ENCODE measurements at regions not wholly inside any gene's neighbourhood (a gene's known extent, or its start where the extent isn't known, plus 50 kb on each side); places are given as distances from the start of the nearest gene placed in this dataset.
A peak's percentile ranks its signal among the peaks of the same experiment; 100 is the strongest.

DNA sequence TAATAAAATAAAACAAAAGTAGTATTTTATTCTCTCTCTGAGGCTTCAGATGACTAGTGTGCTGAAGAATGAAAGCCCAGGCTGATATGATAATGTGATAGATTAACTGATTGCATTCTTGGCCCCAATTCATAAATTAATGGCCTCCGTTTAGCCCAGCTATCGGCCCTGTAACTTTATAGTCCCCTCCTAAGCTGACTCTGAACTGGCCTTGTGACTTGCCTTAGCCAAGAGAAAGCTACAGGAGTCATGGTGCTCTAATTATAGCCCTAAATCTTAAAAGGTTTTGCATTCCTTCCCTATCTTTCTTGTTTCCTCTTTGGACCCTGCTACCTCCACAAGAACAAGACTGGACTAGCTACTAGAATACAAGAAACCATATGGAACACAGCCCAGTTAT, 123.2 kb upstream of the EPHA3 start:
- no peaks in the 10 kb centered on the region for H3K4me1 ChIP-seq (ENCODE audit: control insufficient read depth, extremely low read depth, insufficient read depth, low read length)
- H2AFZ ChIP-seq (ENCODE audit: low read length): no peak overlapping the region
- no peak overlapping the region for H3K4me2 ChIP-seq (ENCODE audit: extremely low read depth, insufficient read depth, low read length)
- no peak overlapping the region for H3K27ac ChIP-seq (ENCODE audit: insufficient read depth, low read length)
- H3K36me3 ChIP-seq (ENCODE audit: control insufficient read depth, insufficient read depth, low read length): no peaks in the 10 kb centered on the region
- no peak for TF ChIP-seq EZH2 (IDR thresholded peaks at IDR 0.05; ENCODE audit: low read length, missing control alignments)
- TF ChIP-seq, protein P1, sequence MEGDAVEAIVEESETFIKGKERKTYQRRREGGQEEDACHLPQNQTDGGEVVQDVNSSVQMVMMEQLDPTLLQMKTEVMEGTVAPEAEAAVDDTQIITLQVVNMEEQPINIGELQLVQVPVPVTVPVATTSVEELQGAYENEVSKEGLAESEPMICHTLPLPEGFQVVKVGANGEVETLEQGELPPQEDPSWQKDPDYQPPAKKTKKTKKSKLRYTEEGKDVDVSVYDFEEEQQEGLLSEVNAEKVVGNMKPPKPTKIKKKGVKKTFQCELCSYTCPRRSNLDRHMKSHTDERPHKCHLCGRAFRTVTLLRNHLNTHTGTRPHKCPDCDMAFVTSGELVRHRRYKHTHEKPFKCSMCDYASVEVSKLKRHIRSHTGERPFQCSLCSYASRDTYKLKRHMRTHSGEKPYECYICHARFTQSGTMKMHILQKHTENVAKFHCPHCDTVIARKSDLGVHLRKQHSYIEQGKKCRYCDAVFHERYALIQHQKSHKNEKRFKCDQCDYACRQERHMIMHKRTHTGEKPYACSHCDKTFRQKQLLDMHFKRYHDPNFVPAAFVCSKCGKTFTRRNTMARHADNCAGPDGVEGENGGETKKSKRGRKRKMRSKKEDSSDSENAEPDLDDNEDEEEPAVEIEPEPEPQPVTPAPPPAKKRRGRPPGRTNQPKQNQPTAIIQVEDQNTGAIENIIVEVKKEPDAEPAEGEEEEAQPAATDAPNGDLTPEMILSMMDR (conservative IDR thresholded peaks at IDR 0.05 in 1 of 2, IDR thresholded peaks at IDR 0.05 in 1 of 2; ENCODE audit: low read depth in 1 of 2, low read length in 2 of 2): no peak
- no peaks in the 10 kb centered on the region for H4K20me1 ChIP-seq (ENCODE audit: control insufficient read depth, extremely low read depth, insufficient read depth, low read length)
- H3K79me2 ChIP-seq (ENCODE audit: control insufficient read depth, insufficient read depth, low read length): no peaks in the 10 kb centered on the region
- H3K9me3 ChIP-seq (ENCODE audit: control insufficient read depth, insufficient read depth, low read depth, low read length): no peaks in the 10 kb centered on the region
- no peak overlapping the region for H3K9ac ChIP-seq (ENCODE audit: insufficient read depth, low read length)
- no peaks in the 10 kb centered on the region for H3K27me3 ChIP-seq (ENCODE audit: control insufficient read depth, insufficient read depth, low read length)
- no peak overlapping the region for H3K4me3 ChIP-seq (replicated peaks in 1 of 4; ENCODE audit: control extremely low read depth in 1 of 4, insufficient read depth in 1 of 4, low read depth in 3 of 4, low read length in 4 of 4)
- peak in 1 of 2 donors; percentile 68 for DNase-seq (ENCODE audit: low read depth in 2 of 2)

DNA sequence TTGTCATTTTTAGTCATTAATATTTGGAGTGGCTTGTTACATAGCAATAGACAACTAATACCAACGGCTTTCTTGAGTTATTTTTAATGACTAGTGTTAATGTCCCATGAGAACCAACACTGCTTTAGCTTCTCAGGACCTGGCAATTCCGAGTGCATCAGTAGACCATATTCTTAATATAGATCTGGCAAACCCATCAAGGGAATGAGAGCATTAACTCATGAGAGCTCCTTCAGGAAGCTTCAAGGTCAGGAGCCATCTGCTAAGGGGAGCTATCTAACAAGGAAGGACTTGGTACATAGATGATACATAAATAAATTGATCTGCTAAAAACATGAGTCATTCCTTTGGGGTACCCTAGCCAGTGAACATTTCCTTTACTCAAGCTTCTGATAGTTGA, 122.6 kb upstream of the EPHA3 start:
- Histone ChIP-seq H3K79me2 (ENCODE audit: control insufficient read depth, insufficient read depth, low read length) (no peaks in the 10 kb centered on the region), H3K4me1 (ENCODE audit: control insufficient read depth, extremely low read depth, insufficient read depth, low read length) (no peaks in the 10 kb centered on the region), H3K9ac (ENCODE audit: insufficient read depth, low read length) (no peak overlapping the region), H3K9me3 (ENCODE audit: control insufficient read depth, insufficient read depth, low read depth, low read length) (no peaks in the 10 kb centered on the region), H3K36me3 (ENCODE audit: control insufficient read depth, insufficient read depth, low read length) (no peaks in the 10 kb centered on the region), H3K4me2 (ENCODE audit: extremely low read depth, insufficient read depth, low read length) (no peak overlapping the region), H3K27me3 (ENCODE audit: control insufficient read depth, insufficient read depth, low read length) (no peaks in the 10 kb centered on the region), H2AFZ (ENCODE audit: low read length) (no peak overlapping the region), H4K20me1 (ENCODE audit: control insufficient read depth, extremely low read depth, insufficient read depth, low read length) (no peaks in the 10 kb centered on the region), H3K4me3 (replicated peaks in 1 of 4; ENCODE audit: control extremely low read depth in 1 of 4, insufficient read depth in 1 of 4, low read depth in 3 of 4, low read length in 4 of 4) (no peak overlapping the region), H3K27ac (ENCODE audit: insufficient read depth, low read length) (no peak overlapping the region)
- no peak for DNase-seq (ENCODE audit: low read depth in 2 of 2)
- TF ChIP-seq, protein P1 (conservative IDR thresholded peaks at IDR 0.05 in 1 of 2, IDR thresholded peaks at IDR 0.05 in 1 of 2; ENCODE audit: low read depth in 1 of 2, low read length in 2 of 2): no peak
- no peak for TF ChIP-seq EZH2 (IDR thresholded peaks at IDR 0.05; ENCODE audit: low read length, missing control alignments)

DNA sequence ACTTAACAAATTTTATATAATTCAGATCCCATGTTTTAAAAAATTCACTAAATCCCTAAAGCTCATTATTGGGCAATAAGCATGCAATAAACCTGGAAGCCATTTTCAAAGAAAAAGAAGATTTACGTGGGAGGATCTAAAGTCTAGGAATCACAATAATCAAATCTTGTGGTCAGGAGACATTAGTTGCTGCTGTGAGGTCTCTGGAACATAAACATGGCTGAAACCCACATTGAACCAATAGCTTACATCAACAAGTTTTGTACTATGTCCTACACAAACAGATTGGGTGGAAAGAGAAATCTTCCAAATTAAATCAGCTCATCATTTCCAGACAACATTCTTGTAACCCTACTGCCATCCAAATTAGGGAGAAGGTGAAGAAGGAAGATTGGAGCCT, 121.9 kb upstream of the EPHA3 start:
- Histone ChIP-seq H3K4me1 (ENCODE audit: control insufficient read depth, extremely low read depth, insufficient read depth, low read length) (no peaks in the 10 kb centered on the region), H3K79me2 (ENCODE audit: control insufficient read depth, insufficient read depth, low read length) (no peaks in the 10 kb centered on the region), H2AFZ (ENCODE audit: low read length) (no peak overlapping the region), H3K9me3 (ENCODE audit: control insufficient read depth, insufficient read depth, low read depth, low read length) (no peaks in the 10 kb centered on the region), H3K27ac (ENCODE audit: insufficient read depth, low read length) (no peak overlapping the region), H3K4me2 (ENCODE audit: extremely low read depth, insufficient read depth, low read length) (no peak overlapping the region), H3K4me3 (replicated peaks in 1 of 4; ENCODE audit: control extremely low read depth in 1 of 4, insufficient read depth in 1 of 4, low read depth in 3 of 4, low read length in 4 of 4) (no peak overlapping the region), H4K20me1 (ENCODE audit: control insufficient read depth, extremely low read depth, insufficient read depth, low read length) (no peaks in the 10 kb centered on the region), H3K36me3 (ENCODE audit: control insufficient read depth, insufficient read depth, low read length) (no peaks in the 10 kb centered on the region), H3K9ac (ENCODE audit: insufficient read depth, low read length) (no peak overlapping the region), H3K27me3 (ENCODE audit: control insufficient read depth, insufficient read depth, low read length) (no peaks in the 10 kb centered on the region)
- TF ChIP-seq, protein P1 (conservative IDR thresholded peaks at IDR 0.05 in 1 of 2, IDR thresholded peaks at IDR 0.05 in 1 of 2; ENCODE audit: low read depth in 1 of 2, low read length in 2 of 2): no peak
- no peak for TF ChIP-seq EZH2 (IDR thresholded peaks at IDR 0.05; ENCODE audit: low read length, missing control alignments)
- DNase-seq (ENCODE audit: low read depth in 2 of 2): peak; percentile 11 to 76
